GM10266 (cell line): ENCODE measurements at regions not wholly inside any gene's neighbourhood (a gene's known extent, or its start where the extent isn't known, plus 50 kb on each side); places are given as distances from the start of the nearest gene placed in this dataset.

Source experiments
- DNase-seq: peaks from one replicate; pipeline ENCODE4 v3.0.0; 2012; ENCODE audit errors: extremely low spot score
- CTCF ChIP-seq: IDR thresholded peaks from 2 replicates; pipeline ENCODE4 v1.5.1; 2012; ENCODE audit warnings: mild to moderate bottlenecking, low read depth; ENCODE audit not compliant: control insufficient read depth, insufficient read depth; ENCODE audit errors: missing control alignments

DNA sequence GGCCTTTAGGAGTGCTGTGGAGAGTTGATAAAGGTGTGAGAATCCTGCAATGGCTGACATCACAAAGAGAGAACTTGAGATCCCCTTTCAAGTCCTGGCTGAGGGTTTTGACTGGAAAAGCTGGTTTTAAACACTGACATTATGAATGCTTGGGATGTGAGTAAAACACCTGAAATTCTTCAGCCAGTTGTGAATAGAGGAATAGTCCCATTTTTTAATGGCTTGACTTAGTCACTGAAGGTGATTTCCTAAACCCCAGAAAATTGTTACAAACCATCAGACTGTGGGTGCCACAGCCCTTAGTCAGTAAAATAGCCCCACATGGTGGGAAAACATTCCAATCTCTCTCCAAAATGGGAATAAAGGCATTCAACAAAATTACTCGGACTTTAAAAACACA lies 107.7 kb upstream of the LMO4 start:
- no peak for TF ChIP-seq CTCF

DNA sequence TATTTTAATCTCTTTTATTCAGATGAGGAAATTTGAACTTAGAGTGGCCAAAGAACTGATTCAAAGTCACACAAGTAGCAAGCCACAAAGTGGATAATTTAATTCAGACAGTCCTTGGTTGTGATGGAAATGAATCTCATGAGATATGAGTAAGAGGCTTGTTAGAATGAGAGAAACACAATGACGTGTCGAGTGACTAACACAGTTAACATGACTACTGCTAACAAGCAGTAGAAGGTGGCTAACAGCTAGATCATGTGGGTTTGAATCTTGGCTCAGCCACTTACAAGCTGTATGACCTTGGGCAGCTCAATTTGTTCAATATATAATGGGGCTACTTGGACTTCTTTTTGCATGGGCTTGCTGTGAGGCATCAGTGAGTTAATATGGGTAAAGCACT lies 104.5 kb upstream of the LMO4 start:
- DNase-seq: no peak
- no peak for TF ChIP-seq CTCF

More for the DNA sequence above, 107.7 kb upstream of the LMO4 start:
- no peak for DNase-seq

DNA sequence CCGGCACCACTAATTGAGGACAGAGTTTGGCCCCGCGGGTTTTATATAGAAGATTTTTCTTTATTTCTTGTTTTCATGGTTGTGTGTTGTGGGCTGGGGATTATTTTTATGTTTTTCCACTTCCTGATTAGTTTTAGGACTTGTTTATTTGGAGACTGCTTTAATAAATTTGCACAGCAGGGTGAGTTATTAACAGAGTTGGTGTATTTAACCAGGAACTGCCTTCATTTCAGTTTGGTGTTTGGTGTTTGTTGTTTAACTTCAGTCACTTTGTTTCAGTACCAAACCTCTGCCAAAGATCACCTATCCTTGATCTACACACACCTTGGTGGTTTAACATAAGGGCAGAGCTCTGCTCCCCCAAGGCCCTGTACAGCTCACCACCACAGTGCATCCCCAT lies 103.5 kb upstream of the LMO4 start:
- TF ChIP-seq CTCF: no peak
- DNase-seq: no peak

- TF ChIP-seq CTCF: no peak
- DNase-seq: no peak
These were observed 102.3 kb upstream of the LMO4 start for GRCh38 chr1:87226341-87226760.

GRCh38 chr1:87227651-87228050 lies 101.0 kb upstream of the LMO4 start:
- TF ChIP-seq CTCF: no peak

GRCh38 chr1:87230501-87230900 lies 98.2 kb upstream of the LMO4 start:
- no peak for DNase-seq
- no peak for TF ChIP-seq CTCF

More at GRCh38 chr1:87227651-87228050, 101.0 kb upstream of the LMO4 start:
- DNase-seq: no peak

- no peak for TF ChIP-seq CTCF
- no peak for DNase-seq
These were observed 96.8 kb upstream of the LMO4 start for GRCh38 chr1:87231703-87232367.
